OCI-LY7 (cell line): ENCODE measurements at regions not wholly inside any gene's neighbourhood (a gene's known extent, or its start where the extent isn't known, plus 50 kb on each side); places are given as distances from the start of the nearest gene placed in this dataset.

Experiments used
- BruUV-seq: library from RNA; stranded (reverse); fragments of 400-500 nt; replicated peaks from 2 replicates; lab custom pipeline; 2021; lab: Mats Ljungman, UMichigan
- CTCF ChIA-PET: fragments of 300-600 bp; sonication (Branson Sonifier 250); formaldehyde crosslinking; loops from one replicate; lab custom pipeline; 2022; ENCODE audit warnings: antibody characterized with exemption; ENCODE audit not compliant: unreplicated experiment; lab: Charles Lee
- POLR2A ChIA-PET: fragments of 300-600 bp; sonication (Branson Sonifier 250); formaldehyde crosslinking; loops from one replicate; lab custom pipeline; 2022; ENCODE audit warnings: antibody characterized with exemption; lab: Charles Lee
- DNase-seq: peaks from one replicate; pipeline ENCODE4 v3.0.0-alpha.2; 2015; ENCODE audit warnings: low spot score
- H2AFZ ChIP-seq: fragments of 200-600 bp; sonication (generic), shearing (Covaris generic); 2 replicates; pipeline ENCODE4 v1.6.1; 2014; ENCODE audit warnings: mild to moderate bottlenecking, antibody characterized with exemption, low read length, moderate library complexity
- H3K27ac ChIP-seq: fragments of 200-600 bp; sonication (generic); 2 replicates; pipeline ENCODE4 v1.5.1; 2014; ENCODE audit warnings: mixed run types, low read depth, mild to moderate bottlenecking, moderate library complexity, low read length, inconsistent platforms; ENCODE audit not compliant: poor library complexity, severe bottlenecking
- H3K36me3 ChIP-seq: fragments of 200-600 bp; sonication (generic); 2 replicates; pipeline ENCODE4 v1.6.1; 2014; ENCODE audit warnings: mild to moderate bottlenecking, antibody characterized with exemption, low read length, moderate library complexity, mixed read lengths; ENCODE audit not compliant: insufficient read depth
- H3K4me1 ChIP-seq: fragments of 200-600 bp; sonication (generic); 2 replicates; pipeline ENCODE4 v1.5.1; 2014; ENCODE audit warnings: mild to moderate bottlenecking, low read length; ENCODE audit not compliant: insufficient read depth, poor library complexity, severe bottlenecking
- H3K4me2 ChIP-seq: fragments of 200-600 bp; sonication (generic); 2 replicates; pipeline ENCODE4 v1.6.1; 2014; ENCODE audit warnings: mild to moderate bottlenecking, low read length
- H3K4me3 ChIP-seq: fragments of 200-600 bp; sonication (generic); 2 replicates; pipeline ENCODE4 v1.5.1; 2014; ENCODE audit warnings: mild to moderate bottlenecking, low read depth, low read length; ENCODE audit not compliant: poor library complexity, severe bottlenecking
- H3K79me2 ChIP-seq: fragments of 200-600 bp; sonication (generic); 2 replicates; pipeline ENCODE4 v1.6.1; 2016; ENCODE audit warnings: low read depth, mild to moderate bottlenecking, low read length, moderate library complexity, mixed read lengths; ENCODE audit not compliant: insufficient read depth
- H3K9me2 ChIP-seq: fragments of 200-600 bp; sonication (generic); 2 replicates; pipeline ENCODE4 v1.6.1; 2016; ENCODE audit warnings: mild to moderate bottlenecking, low read length, mixed read lengths; ENCODE audit not compliant: insufficient read depth
- H3K9me3 ChIP-seq: fragments of 200-600 bp; sonication (generic); 2 replicates; pipeline ENCODE4 v1.6.1; 2014; ENCODE audit warnings: mild to moderate bottlenecking, mixed run types, low read length, mixed read lengths
- H4K20me1 ChIP-seq: fragments of 200-600 bp; sonication (generic); 2 replicates; pipeline ENCODE4 v1.6.1; 2014; ENCODE audit warnings: mild to moderate bottlenecking, antibody characterized with exemption, low read length, moderate library complexity, mixed read lengths; ENCODE audit not compliant: insufficient read depth
- EZH2phosphoT487 ChIP-seq: fragments of 200-600 bp; sonication (generic); IDR thresholded peaks from 2 replicates; pipeline ENCODE4 v1.6.1; 2018; ENCODE audit warnings: low read depth, borderline replicate concordance, mild to moderate bottlenecking, mixed run types, antibody characterized with exemption, low read length, moderate library complexity, mixed read lengths
- intact Hi-C: fragments of 100-400 bp; cut with micrococcal nuclease; formaldehyde crosslinking; loops from one replicate; pipeline ENCODE4 v1.10.0; 2022; ENCODE audit not compliant: unreplicated experiment
- TF ChIP-seq, protein P1 (sequence below): fragments of 200-600 bp; sonication (generic); conservative IDR thresholded peaks from 2 replicates; pipeline ENCODE4 v1.5.1; 2014; ENCODE audit warnings: mild to moderate bottlenecking, antibody characterized with exemption, low read length, moderate library complexity, mixed read lengths

DNA sequence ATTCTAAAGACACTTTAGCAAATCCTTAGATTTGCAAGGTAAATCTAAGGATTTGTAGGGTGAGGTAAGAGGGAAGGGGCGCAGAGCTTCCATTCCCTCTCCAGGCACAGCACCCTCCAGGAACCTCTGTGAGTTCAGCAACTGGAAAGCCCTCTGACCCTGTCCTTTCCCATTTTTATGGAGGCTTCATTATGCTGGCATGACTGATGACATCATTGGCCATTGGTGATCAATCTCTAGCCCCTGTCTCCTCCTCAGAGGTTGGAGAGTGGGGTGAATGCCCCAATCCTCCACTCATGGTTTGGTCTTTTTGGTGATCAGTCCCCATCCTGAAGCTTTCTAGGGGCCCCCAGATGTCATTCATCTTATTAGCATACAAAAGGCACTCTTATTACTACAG lies 187.8 kb downstream of the TSN start:
- H3K9me2 ChIP-seq: no peaks in the 10 kb centered on the region
- no peak for DNase-seq

DNA sequence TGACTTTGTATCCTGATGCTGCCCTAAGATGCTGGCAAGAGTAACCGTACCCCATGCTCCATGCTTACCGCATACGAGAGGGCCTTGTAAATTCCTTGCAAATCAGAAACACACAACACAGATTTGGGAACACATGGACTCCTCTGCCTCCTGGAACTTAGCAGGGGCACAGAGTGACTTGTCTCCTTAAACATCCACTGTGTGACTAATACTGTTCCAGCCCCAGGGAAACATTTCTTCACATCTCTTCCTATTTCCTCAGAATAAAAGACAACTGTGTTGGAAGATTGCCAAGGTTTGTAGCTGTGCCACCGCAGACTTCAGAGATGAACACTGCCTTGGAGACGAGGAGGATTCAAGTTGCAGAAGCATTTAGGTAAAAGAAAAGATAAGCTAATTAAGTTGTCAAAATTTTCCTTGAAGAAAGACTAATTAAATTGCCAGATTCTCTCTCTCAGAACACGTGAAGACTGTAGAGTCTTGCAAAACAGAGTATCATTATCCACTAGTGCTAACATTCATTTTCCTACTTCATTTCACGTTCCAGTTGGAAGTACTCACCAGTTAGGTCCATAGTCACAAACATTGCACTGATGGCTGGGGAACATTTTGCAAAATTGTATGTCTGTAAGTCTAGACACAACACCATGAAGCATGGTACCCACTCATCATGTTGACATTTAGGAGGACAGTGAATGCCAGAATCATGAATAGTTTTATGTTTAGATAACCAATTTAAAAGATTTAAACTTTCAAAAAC lies 188.8 kb downstream of the TSN start:
- ChIA-PET POLR2A (interaction anchor here (0.7 kb wide), 1 partner anchor 76 kb away, joined by 3 read pairs; no protein-coding TSS in a partner anchor), CTCF (no interaction called here)
- Histone ChIP-seq H3K9me3 (no peaks in the 10 kb centered on the region), H3K9me2 (no peaks in the 10 kb centered on the region), H4K20me1 (no peaks in the 10 kb centered on the region), H2AFZ (no peak overlapping the region), H3K4me3 (no peak overlapping the region), H3K4me1 (peaks cover 3% of the 10 kb centered on the region), H3K36me3 (no peaks in the 10 kb centered on the region), H3K4me2 (no peak overlapping the region), H3K27ac (no peak overlapping the region), H3K79me2 (no peaks in the 10 kb centered on the region)
- no peak for DNase-seq
- BruUV-seq: no TSS peak
- intact Hi-C loops: no loop called here
- no peak for TF ChIP-seq EZH2phosphoT487
- TF ChIP-seq, protein P1, sequence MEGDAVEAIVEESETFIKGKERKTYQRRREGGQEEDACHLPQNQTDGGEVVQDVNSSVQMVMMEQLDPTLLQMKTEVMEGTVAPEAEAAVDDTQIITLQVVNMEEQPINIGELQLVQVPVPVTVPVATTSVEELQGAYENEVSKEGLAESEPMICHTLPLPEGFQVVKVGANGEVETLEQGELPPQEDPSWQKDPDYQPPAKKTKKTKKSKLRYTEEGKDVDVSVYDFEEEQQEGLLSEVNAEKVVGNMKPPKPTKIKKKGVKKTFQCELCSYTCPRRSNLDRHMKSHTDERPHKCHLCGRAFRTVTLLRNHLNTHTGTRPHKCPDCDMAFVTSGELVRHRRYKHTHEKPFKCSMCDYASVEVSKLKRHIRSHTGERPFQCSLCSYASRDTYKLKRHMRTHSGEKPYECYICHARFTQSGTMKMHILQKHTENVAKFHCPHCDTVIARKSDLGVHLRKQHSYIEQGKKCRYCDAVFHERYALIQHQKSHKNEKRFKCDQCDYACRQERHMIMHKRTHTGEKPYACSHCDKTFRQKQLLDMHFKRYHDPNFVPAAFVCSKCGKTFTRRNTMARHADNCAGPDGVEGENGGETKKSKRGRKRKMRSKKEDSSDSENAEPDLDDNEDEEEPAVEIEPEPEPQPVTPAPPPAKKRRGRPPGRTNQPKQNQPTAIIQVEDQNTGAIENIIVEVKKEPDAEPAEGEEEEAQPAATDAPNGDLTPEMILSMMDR: no peak

More for the DNA sequence above, 187.8 kb downstream of the TSN start:
- ChIA-PET CTCF (no interaction called here), POLR2A (no interaction called here)
- H3K4me3 ChIP-seq: no peak overlapping the region
- H4K20me1 ChIP-seq: no peaks in the 10 kb centered on the region
- BruUV-seq: no TSS peak
- intact Hi-C loops: no loop called here
- H3K4me2 ChIP-seq: no peak overlapping the region
- no peaks in the 10 kb centered on the region for H3K9me3 ChIP-seq
- H3K79me2 ChIP-seq: no peaks in the 10 kb centered on the region
- H3K36me3 ChIP-seq: no peaks in the 10 kb centered on the region
- no peaks in the 10 kb centered on the region for H3K4me1 ChIP-seq
- no peak overlapping the region for H2AFZ ChIP-seq
- TF ChIP-seq, protein P1: no peak
- no peak for TF ChIP-seq EZH2phosphoT487
- no peak overlapping the region for H3K27ac ChIP-seq

DNA sequence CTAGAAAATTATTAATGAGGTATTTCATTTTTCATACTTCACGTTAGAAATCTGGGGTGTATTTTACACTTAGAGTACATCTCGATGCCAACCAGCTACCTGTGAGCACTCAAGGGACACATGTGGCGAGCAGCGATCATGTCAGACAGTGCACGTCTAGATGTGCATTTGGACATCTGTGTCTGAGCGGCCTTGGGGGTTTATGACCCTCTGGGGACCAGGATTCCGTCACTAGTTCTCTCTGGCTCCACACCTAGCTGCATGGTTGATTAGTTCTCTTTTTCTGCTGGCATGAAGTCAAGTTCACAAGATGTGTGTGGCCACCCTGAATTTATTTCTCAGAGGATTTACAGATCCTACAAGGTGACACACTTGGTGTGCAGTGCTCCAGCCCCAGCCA lies 192.2 kb downstream of the TSN start:
- Histone ChIP-seq H3K4me2 (no peak overlapping the region), H3K9me3 (no peaks in the 10 kb centered on the region), H2AFZ (no peak overlapping the region), H4K20me1 (no peaks in the 10 kb centered on the region), H3K4me1 (peaks cover 8% of the 10 kb centered on the region), H3K79me2 (no peaks in the 10 kb centered on the region), H3K27ac (no peak overlapping the region), H3K9me2 (no peaks in the 10 kb centered on the region), H3K36me3 (no peaks in the 10 kb centered on the region), H3K4me3 (no peak overlapping the region)
- TF ChIP-seq EZH2phosphoT487: no peak
- TF ChIP-seq, protein P1: no peak
- DNase-seq: no peak
- intact Hi-C loops: no loop called here
- CTCF ChIA-PET: no interaction called here
- POLR2A ChIA-PET: interaction anchor here (0.7 to 2.5 kb wide), 2 partner anchors 12 to 14 kb away, joined by 4 to 9 read pairs; no protein-coding TSS in a partner anchor
- no TSS peak for BruUV-seq
